NCI-H748 treated with DMSO at 0.1 percent for 48 hours (cell line): ENCODE measurements at regions not wholly inside any gene's neighbourhood (a gene's known extent, or its start where the extent isn't known, plus 50 kb on each side); places are given as distances from the start of the nearest gene placed in this dataset.

ENCODE experiments used
- DNase-seq: peaks from one replicate; lab custom pipeline; 2025; lab: John Stamatoyannopoulos, UW

GRCh38 chr2:156164091-156164720 lies 168.3 kb downstream of the NR4A2 start:
- no peak for DNase-seq

GRCh38 chr2:156158808-156159207 lies 173.7 kb downstream of the NR4A2 start:
- no peak for DNase-seq

- no peak for DNase-seq
Measured at GRCh38 chr2:156157670-156158069, 174.9 kb downstream of the NR4A2 start.

- DNase-seq: peak; percentile 12
Measured at GRCh38 chr2:156156580-156156979, 175.9 kb downstream of the NR4A2 start.

- no peak for DNase-seq
Measured at GRCh38 chr2:156155319-156155718, 177.2 kb downstream of the NR4A2 start.

- DNase-seq: no peak
Measured at GRCh38 chr2:156151351-156151750, 181.2 kb downstream of the NR4A2 start.

- DNase-seq: no peak
Measured at GRCh38 chr2:156147594-156148330, 184.8 kb downstream of the NR4A2 start.

- no peak for DNase-seq
Measured at GRCh38 chr2:156145976-156146375, 186.5 kb downstream of the NR4A2 start.

- no peak for DNase-seq
Measured at GRCh38 chr2:156145469-156145868, 187.1 kb downstream of the NR4A2 start.

GRCh38 chr2:156136566-156136965 lies 196.0 kb downstream of the NR4A2 start:
- DNase-seq: no peak

- DNase-seq: no peak
Measured at GRCh38 chr2:156134887-156135286, 197.6 kb downstream of the NR4A2 start.

- DNase-seq: no peak
Measured at GRCh38 chr2:156132941-156133340, 199.6 kb downstream of the NR4A2 start.

- DNase-seq: no peak
Measured at GRCh38 chr2:156132130-156132529, 200.4 kb downstream of the NR4A2 start.

- DNase-seq: no peak
Measured at GRCh38 chr2:156129227-156129626, 203.3 kb downstream of the NR4A2 start.

- no peak for DNase-seq
Measured at GRCh38 chr2:156125018-156125417, 207.5 kb downstream of the NR4A2 start.

- DNase-seq: peak; percentile 28
Measured at GRCh38 chr2:156124458-156124857, 208.1 kb downstream of the NR4A2 start.

- no peak for DNase-seq
Measured at GRCh38 chr2:156118753-156119416, 213.6 kb downstream of the NR4A2 start.

GRCh38 chr2:156116113-156116512 lies 216.4 kb downstream of the NR4A2 start:
- DNase-seq: no peak

GRCh38 chr2:156115338-156115737 lies 217.2 kb downstream of the NR4A2 start:
- DNase-seq: no peak

GRCh38 chr2:156112323-156112722 lies 220.2 kb downstream of the NR4A2 start:
- no peak for DNase-seq

GRCh38 chr2:156110890-156111289 lies 221.6 kb downstream of the NR4A2 start:
- DNase-seq: no peak

- peak; percentile 14 for DNase-seq
Measured at GRCh38 chr2:156099382-156099781, 233.1 kb downstream of the NR4A2 start.

GRCh38 chr2:156098506-156098905 lies 234.0 kb downstream of the NR4A2 start:
- DNase-seq: peak; percentile 23
